Esophagus muscularis mucosa (tissue), 4 donors: ENCODE measurements at regions not wholly inside any gene's neighbourhood (a gene's known extent, or its start where the extent isn't known, plus 50 kb on each side); places are given as distances from the start of the nearest gene placed in this dataset.

Source experiments
- CTCF ChIP-seq, 3 experiments: fragments of 200-600 bp in 2 of 3; fragments of 450-650 bp in 1 of 3; sonication (generic) in 2 of 3; IDR thresholded peaks; one replicate each; pipeline ENCODE4 v1.5.1; 2017 to 2019; ENCODE audit warnings: antibody characterized with exemption in 3 of 3, mild to moderate bottlenecking in 2 of 3, moderate library complexity in 1 of 3
- EP300 ChIP-seq: sonication (generic); formaldehyde crosslinking; IDR thresholded peaks from one replicate; pipeline ENCODE4 v1.6.1; 2017; ENCODE audit warnings: antibody characterized with exemption
- POLR2A ChIP-seq: fragments of 450-650 bp; IDR thresholded peaks from one replicate; pipeline ENCODE4 v1.6.1; 2017; ENCODE audit warnings: antibody characterized with exemption, moderate library complexity, mild to moderate bottlenecking, low read depth
- POLR2AphosphoS5 ChIP-seq, 2 donors: sonication (generic); formaldehyde crosslinking; IDR thresholded peaks; one replicate each; pipeline ENCODE4 v1.6.1; 2017; ENCODE audit warnings: antibody characterized with exemption in 2 of 2

GRCh38 chr10:65335311-65335710, 1590.5 kb upstream of the LRRTM3 start:
- TF ChIP-seq CTCF (IDR thresholded peaks at IDR 0.05) (no peak), POLR2AphosphoS5 (IDR thresholded peaks at IDR 0.05) (no peak), POLR2A (no peak), EP300 (no peak)
